ENCODE measurements at regions not wholly inside any gene's neighbourhood (a gene's known extent, or its start where the extent isn't known, plus 50 kb on each side); places are given as distances from the start of the nearest gene placed in this dataset.

DNA sequence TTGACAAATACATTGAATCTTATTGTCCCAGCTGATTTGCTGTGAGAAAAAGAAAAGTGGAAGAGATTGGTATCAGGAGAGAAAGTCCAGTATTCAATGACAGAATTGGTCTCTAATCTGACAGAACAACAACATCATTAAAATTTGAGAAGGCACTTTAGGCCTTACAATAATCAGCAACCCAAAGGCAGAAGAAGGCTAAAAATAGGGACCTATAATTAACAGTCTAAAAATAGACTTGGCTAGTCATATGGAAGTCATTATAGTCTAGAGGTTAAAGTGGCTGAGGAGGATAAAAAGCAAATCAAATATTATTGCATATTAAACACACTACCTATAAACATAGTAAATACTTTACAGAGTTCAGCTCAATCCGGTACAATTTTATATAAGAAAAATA lies 393.6 kb upstream of the JAG1 start:
- no peak for TF ChIP-seq EZH2 (IDR thresholded peaks at IDR 0.05; ENCODE audit: low read depth)
- TF ChIP-seq, protein P1, sequence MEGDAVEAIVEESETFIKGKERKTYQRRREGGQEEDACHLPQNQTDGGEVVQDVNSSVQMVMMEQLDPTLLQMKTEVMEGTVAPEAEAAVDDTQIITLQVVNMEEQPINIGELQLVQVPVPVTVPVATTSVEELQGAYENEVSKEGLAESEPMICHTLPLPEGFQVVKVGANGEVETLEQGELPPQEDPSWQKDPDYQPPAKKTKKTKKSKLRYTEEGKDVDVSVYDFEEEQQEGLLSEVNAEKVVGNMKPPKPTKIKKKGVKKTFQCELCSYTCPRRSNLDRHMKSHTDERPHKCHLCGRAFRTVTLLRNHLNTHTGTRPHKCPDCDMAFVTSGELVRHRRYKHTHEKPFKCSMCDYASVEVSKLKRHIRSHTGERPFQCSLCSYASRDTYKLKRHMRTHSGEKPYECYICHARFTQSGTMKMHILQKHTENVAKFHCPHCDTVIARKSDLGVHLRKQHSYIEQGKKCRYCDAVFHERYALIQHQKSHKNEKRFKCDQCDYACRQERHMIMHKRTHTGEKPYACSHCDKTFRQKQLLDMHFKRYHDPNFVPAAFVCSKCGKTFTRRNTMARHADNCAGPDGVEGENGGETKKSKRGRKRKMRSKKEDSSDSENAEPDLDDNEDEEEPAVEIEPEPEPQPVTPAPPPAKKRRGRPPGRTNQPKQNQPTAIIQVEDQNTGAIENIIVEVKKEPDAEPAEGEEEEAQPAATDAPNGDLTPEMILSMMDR (conservative IDR thresholded peaks at IDR 0.05), result no peak
